ENCODE measurements at regions not wholly inside any gene's neighbourhood (a gene's known extent, or its start where the extent isn't known, plus 50 kb on each side); places are given as distances from the start of the nearest gene placed in this dataset.

DNA sequence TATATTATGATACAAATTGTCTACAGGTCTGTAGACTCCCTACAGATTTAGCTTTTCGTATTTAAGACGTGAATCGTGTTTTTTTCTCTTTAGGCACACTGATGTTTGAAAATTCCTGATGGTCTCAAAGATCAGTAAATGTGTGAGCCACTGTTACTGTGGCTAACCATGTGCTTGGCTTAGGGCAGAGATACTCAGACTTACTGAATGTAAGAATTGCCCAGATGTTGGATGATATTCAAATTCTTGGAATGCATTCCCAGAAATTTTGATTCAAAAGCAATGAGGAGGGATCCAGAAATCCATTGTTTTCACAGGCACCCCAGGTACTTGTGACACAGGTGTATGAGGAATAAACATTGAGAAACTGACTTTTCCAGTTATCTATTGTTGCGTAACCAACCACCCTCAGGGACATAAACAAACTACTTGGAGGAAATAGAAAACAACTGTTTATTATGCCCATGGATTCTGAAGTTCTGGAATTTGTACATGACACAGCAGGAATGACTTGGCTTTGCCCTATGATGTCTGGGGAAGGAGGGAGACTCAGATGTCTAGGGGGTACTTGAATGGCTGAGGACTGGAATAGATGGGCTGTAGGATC lies 339.6 kb upstream of the CITED2 start:
- TF ChIP-seq, protein P1, sequence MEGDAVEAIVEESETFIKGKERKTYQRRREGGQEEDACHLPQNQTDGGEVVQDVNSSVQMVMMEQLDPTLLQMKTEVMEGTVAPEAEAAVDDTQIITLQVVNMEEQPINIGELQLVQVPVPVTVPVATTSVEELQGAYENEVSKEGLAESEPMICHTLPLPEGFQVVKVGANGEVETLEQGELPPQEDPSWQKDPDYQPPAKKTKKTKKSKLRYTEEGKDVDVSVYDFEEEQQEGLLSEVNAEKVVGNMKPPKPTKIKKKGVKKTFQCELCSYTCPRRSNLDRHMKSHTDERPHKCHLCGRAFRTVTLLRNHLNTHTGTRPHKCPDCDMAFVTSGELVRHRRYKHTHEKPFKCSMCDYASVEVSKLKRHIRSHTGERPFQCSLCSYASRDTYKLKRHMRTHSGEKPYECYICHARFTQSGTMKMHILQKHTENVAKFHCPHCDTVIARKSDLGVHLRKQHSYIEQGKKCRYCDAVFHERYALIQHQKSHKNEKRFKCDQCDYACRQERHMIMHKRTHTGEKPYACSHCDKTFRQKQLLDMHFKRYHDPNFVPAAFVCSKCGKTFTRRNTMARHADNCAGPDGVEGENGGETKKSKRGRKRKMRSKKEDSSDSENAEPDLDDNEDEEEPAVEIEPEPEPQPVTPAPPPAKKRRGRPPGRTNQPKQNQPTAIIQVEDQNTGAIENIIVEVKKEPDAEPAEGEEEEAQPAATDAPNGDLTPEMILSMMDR (IDR thresholded peaks at IDR 0.05; ENCODE audit: insufficient read depth, low read length, poor library complexity, severe bottlenecking) = no peak
- no peak for TF ChIP-seq EZH2phosphoT487 (conservative IDR thresholded peaks at IDR 0.05; ENCODE audit: low read length)
